Erythroblast (primary cell): ENCODE measurements at regions not wholly inside any gene's neighbourhood (a gene's known extent, or its start where the extent isn't known, plus 50 kb on each side); places are given as distances from the start of the nearest gene placed in this dataset.
"Not testable (repeated sequence)": the region's sequence is repeated elsewhere in the genome, so short reads cannot be mapped to it uniquely, and the experiment has no call there.

Experiments used
- GATA1 ChIP-seq: IDR thresholded peaks from 2 replicates; pipeline ENCODE4 v1.6.1; 2011; ENCODE audit warnings: low read depth, mild to moderate bottlenecking, control low read depth, low read length, moderate library complexity
- POLR2A ChIP-seq: IDR thresholded peaks from 2 replicates; pipeline ENCODE4 v1.6.1; 2011; ENCODE audit warnings: mild to moderate bottlenecking, low read length

- TF ChIP-seq POLR2A, GATA1: not testable (repeated sequence)
These were observed 320.8 kb upstream of the CHRNA7 start for GRCh38 chr15:31709479-31709878.
